ENCODE measurements at regions not wholly inside any gene's neighbourhood (a gene's known extent, or its start where the extent isn't known, plus 50 kb on each side); places are given as distances from the start of the nearest gene placed in this dataset.

DNA sequence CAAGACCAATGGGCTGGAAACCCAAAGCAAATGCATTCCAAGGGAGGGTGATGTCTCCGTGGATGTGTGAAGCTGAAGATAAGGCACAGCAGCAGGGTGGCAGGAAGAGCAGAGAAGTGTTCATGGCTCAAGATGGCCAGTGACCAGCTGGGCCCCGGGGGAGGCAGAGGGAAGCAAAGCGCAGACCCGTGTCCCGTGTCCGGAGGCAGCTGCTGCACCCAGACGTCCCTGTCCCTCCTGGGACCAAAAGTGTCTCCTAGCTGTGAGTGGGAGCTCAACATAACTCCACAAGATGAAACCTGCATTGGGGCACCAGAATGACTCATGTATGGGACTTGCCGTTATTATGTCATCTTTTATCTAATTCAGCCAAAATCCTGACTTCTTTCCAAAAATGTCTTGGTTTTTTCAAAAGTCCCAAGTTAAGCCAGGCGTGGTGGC lies 118.2 kb downstream of the RIPK4 start:
- H3K27ac ChIP-seq (ENCODE audit: low read depth, low read length) = peak overlapping the region; percentile 41
- TF ChIP-seq, protein P1, sequence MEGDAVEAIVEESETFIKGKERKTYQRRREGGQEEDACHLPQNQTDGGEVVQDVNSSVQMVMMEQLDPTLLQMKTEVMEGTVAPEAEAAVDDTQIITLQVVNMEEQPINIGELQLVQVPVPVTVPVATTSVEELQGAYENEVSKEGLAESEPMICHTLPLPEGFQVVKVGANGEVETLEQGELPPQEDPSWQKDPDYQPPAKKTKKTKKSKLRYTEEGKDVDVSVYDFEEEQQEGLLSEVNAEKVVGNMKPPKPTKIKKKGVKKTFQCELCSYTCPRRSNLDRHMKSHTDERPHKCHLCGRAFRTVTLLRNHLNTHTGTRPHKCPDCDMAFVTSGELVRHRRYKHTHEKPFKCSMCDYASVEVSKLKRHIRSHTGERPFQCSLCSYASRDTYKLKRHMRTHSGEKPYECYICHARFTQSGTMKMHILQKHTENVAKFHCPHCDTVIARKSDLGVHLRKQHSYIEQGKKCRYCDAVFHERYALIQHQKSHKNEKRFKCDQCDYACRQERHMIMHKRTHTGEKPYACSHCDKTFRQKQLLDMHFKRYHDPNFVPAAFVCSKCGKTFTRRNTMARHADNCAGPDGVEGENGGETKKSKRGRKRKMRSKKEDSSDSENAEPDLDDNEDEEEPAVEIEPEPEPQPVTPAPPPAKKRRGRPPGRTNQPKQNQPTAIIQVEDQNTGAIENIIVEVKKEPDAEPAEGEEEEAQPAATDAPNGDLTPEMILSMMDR (IDR thresholded peaks at IDR 0.05; ENCODE audit: extremely low read depth, low read depth, low read length) = no peak
- H2AFZ ChIP-seq (ENCODE audit: low read length) = peak overlapping the region; percentile 2
- H3K79me2 ChIP-seq (ENCODE audit: insufficient read depth, low read length) = no peaks in the 10 kb centered on the region
- H3K4me3 ChIP-seq (ENCODE audit: insufficient read depth, low read length) = no peak overlapping the region
- peak; percentile 92 for DNase-seq (ENCODE audit: insufficient read length, low spot score, missing footprints)
- H3K4me2 ChIP-seq (ENCODE audit: insufficient read depth, low read length) = peak overlapping the region; percentile 33
- H3K4me1 ChIP-seq (ENCODE audit: insufficient read depth, low read length) = peaks cover 26% of the 10 kb centered on the region
- no peaks in the 10 kb centered on the region for H3K9me3 ChIP-seq (ENCODE audit: low read depth, low read length)
- no peaks in the 10 kb centered on the region for H3K27me3 ChIP-seq (ENCODE audit: insufficient read depth, low read length)
- no peaks in the 10 kb centered on the region for H3K36me3 ChIP-seq (ENCODE audit: insufficient read depth, low read length)
- no peaks in the 10 kb centered on the region for H4K20me1 ChIP-seq (ENCODE audit: insufficient read depth, low read length)

DNA sequence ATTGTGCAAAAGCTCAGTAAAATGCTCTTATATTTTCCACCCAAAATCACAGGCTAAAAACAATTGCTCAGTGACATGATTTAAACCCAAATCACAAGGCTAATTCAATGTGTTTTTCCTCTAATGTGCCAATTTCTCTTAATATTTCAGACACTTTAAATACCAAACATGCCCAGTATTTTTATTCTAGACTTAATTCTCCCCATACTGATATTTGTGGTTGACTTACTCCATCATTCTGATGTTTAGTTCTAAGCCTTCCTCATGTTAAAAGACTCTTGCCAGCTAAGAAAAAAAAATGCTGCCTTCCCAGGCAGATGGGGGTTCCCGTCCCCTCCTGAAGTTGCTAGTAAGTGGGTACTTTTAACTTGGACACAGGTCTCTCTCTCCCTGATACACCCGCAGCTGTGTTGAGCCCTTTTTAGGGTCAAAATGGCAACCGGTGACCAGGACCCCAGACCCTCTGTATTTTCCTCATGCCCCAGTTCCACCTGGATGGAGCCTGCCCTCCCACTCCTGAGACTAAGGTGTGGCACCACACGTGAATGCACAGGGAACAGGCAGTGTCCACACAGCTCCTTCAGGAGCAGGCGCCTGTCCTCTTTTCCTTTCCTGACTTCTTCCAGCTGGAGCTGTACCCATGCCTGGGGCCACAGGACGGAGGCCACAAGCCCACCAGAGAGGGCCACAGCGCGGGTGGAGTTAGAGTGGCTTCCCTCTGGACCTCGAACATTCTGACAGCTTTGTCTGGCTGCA lies 118.9 kb downstream of the RIPK4 start:
- no peaks in the 10 kb centered on the region for H3K27me3 ChIP-seq (ENCODE audit: insufficient read depth, low read length)
- H3K4me1 ChIP-seq (ENCODE audit: insufficient read depth, low read length) = peaks cover 29% of the 10 kb centered on the region
- H3K36me3 ChIP-seq (ENCODE audit: insufficient read depth, low read length) = no peaks in the 10 kb centered on the region
- no peaks in the 10 kb centered on the region for H4K20me1 ChIP-seq (ENCODE audit: insufficient read depth, low read length)
- H3K79me2 ChIP-seq (ENCODE audit: insufficient read depth, low read length) = no peaks in the 10 kb centered on the region
- TF ChIP-seq, protein P1 (IDR thresholded peaks at IDR 0.05; ENCODE audit: extremely low read depth, low read depth, low read length) = no peak
- no peaks in the 10 kb centered on the region for H3K9me3 ChIP-seq (ENCODE audit: low read depth, low read length)
- H3K27ac ChIP-seq (ENCODE audit: low read depth, low read length) = peak overlapping the region; percentile 41
- H3K4me2 ChIP-seq (ENCODE audit: insufficient read depth, low read length) = peak overlapping the region; percentile 33
- no peak overlapping the region for H3K4me3 ChIP-seq (ENCODE audit: insufficient read depth, low read length)
- no peak for DNase-seq (ENCODE audit: insufficient read length, low spot score, missing footprints)
- H2AFZ ChIP-seq (ENCODE audit: low read length) = peak overlapping the region; percentile 2

DNA sequence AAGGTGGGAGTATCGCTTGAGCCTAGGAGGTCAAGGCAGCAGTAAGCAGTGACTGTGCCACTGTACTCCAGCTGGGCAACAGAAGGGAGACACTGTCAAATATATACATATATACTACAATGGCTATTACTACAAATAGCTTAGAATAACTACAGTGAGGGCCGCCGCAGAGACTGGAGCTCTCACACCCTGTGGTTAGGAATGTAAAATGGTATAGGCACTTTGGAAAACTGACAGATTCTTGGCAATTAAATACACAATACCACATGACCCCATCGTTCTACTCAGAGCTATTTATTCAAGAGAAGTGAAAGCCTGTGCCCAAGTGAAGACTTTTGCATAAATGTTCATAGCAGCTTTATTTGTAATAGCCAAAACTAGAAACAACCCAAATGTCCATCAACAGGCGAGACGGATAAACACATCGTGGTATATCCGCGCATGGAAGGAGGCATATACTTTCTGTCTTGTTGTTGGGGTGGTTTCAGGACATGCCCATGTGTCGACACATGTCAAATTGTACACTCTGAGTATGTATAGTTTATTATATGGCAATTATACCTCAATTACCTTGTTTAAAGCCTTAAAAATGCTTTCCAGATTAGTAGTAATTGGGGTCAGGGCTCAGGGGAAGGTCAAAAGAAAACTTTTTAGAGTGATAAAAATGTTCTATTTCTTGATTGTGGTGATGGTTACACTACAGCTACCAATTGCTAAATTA lies 123.4 kb downstream of the RIPK4 start:
- Histone ChIP-seq H2AFZ (ENCODE audit: low read length) (no peak overlapping the region), H3K36me3 (ENCODE audit: insufficient read depth, low read length) (no peaks in the 10 kb centered on the region), H3K4me1 (ENCODE audit: insufficient read depth, low read length) (peaks cover 36% of the 10 kb centered on the region), H4K20me1 (ENCODE audit: insufficient read depth, low read length) (no peaks in the 10 kb centered on the region), H3K27me3 (ENCODE audit: insufficient read depth, low read length) (no peaks in the 10 kb centered on the region), H3K4me2 (ENCODE audit: insufficient read depth, low read length) (no peak overlapping the region), H3K79me2 (ENCODE audit: insufficient read depth, low read length) (no peaks in the 10 kb centered on the region), H3K27ac (ENCODE audit: low read depth, low read length) (peak overlapping the region; percentile 98), H3K4me3 (ENCODE audit: insufficient read depth, low read length) (no peak overlapping the region), H3K9me3 (ENCODE audit: low read depth, low read length) (no peaks in the 10 kb centered on the region)
- TF ChIP-seq, protein P1 (IDR thresholded peaks at IDR 0.05; ENCODE audit: extremely low read depth, low read depth, low read length) = no peak
- no peak for DNase-seq (ENCODE audit: insufficient read length, low spot score, missing footprints)
